PC-9 (cell line): ENCODE measurements at regions not wholly inside any gene's neighbourhood (a gene's known extent, or its start where the extent isn't known, plus 50 kb on each side); places are given as distances from the start of the nearest gene placed in this dataset.

ENCODE experiments used
- BruUV-seq: library from RNA; stranded (reverse); fragments of 400-500 nt; replicated peaks from 2 replicates; lab custom pipeline; 2021; lab: Mats Ljungman, UMichigan
- CTCF ChIA-PET: fragments of 300-600 bp; sonication (Branson Sonifier 250); formaldehyde crosslinking; loops from one replicate; lab custom pipeline; 2022; ENCODE audit warnings: antibody characterized with exemption; lab: Charles Lee
- POLR2A ChIA-PET: fragments of 300-600 bp; sonication (Branson Sonifier 250); formaldehyde crosslinking; loops from one replicate; lab custom pipeline; 2022; ENCODE audit warnings: antibody characterized with exemption; ENCODE audit not compliant: unreplicated experiment; lab: Charles Lee
- DNase-seq, 2 experiments: peaks; one replicate each; pipeline versions ENCODE4 v3.0.0 to v3.0.0-alpha.2; 2015 to 2022; ENCODE audit warnings: mixed read lengths in 1 of 2
- H2AFZ ChIP-seq: fragments of 200-600 bp; sonication (generic); 2 replicates; pipeline ENCODE4 v1.8.1; 2017; ENCODE audit warnings: antibody characterized with exemption
- H3F3A ChIP-seq: fragments of 200-600 bp; sonication (generic); 2 replicates; pipeline ENCODE4 v1.8.1; 2017; ENCODE audit warnings: antibody characterized with exemption, mild to moderate bottlenecking, low read depth; ENCODE audit not compliant: insufficient read depth
- H3K27ac ChIP-seq: fragments of 200-600 bp; sonication (generic); 2 replicates; pipeline ENCODE4 v1.6.1; 2016; ENCODE audit warnings: mixed run types
- H3K27me3 ChIP-seq: fragments of 200-600 bp; sonication (generic); 2 replicates; pipeline ENCODE4 v1.6.1; 2016; ENCODE audit warnings: low read depth, mixed run types; ENCODE audit not compliant: insufficient read depth
- H3K36me3 ChIP-seq: fragments of 200-600 bp; sonication (generic); 2 replicates; pipeline ENCODE4 v1.6.1; 2016; ENCODE audit warnings: low read depth, mixed run types
- H3K4me1 ChIP-seq: fragments of 200-600 bp; sonication (generic); replicated peaks from 2 replicates; pipeline ENCODE4 v1.6.1; 2016; ENCODE audit warnings: mixed run types; ENCODE audit not compliant: insufficient read depth
- H3K4me2 ChIP-seq: fragments of 200-600 bp; sonication (generic); 2 replicates; pipeline ENCODE4 v1.6.1; 2017; ENCODE audit warnings: mixed run types
- H3K4me3 ChIP-seq: fragments of 200-600 bp; sonication (generic); 2 replicates; pipeline ENCODE4 v1.6.1; 2016; ENCODE audit warnings: mixed run types
- H3K79me2 ChIP-seq: fragments of 200-600 bp; sonication (generic); 2 replicates; pipeline ENCODE4 v1.6.1; 2017; ENCODE audit warnings: low read depth, mixed run types
- H3K9me2 ChIP-seq: fragments of 200-600 bp; sonication (generic); 2 replicates; pipeline ENCODE4 v1.8.1; 2017; ENCODE audit warnings: mild to moderate bottlenecking; ENCODE audit not compliant: insufficient read depth
- H3K9me3 ChIP-seq: fragments of 200-600 bp; sonication (generic); 2 replicates; pipeline ENCODE4 v1.8.1; 2016; ENCODE audit warnings: low read depth; ENCODE audit not compliant: insufficient read depth
- H4K20me1 ChIP-seq: fragments of 200-600 bp; sonication (generic); 2 replicates; pipeline ENCODE4 v1.8.1; 2017; ENCODE audit not compliant: insufficient read depth
- CTCF ChIP-seq: fragments of 200-600 bp; sonication (generic); conservative IDR thresholded peaks from 2 replicates; pipeline ENCODE4 v1.6.1; 2017; ENCODE audit warnings: mixed run types, antibody characterized with exemption, mild to moderate bottlenecking, moderate library complexity
- EZH2 ChIP-seq: fragments of 200-600 bp; sonication (generic); IDR thresholded peaks from 2 replicates; pipeline ENCODE4 v1.8.0; 2017; ENCODE audit warnings: antibody characterized with exemption, low read depth
- intact Hi-C: fragments of 100-400 bp; cut with micrococcal nuclease; formaldehyde crosslinking; loops from one replicate; pipeline ENCODE4 v1.10.0; 2022; ENCODE audit not compliant: unreplicated experiment

DNA sequence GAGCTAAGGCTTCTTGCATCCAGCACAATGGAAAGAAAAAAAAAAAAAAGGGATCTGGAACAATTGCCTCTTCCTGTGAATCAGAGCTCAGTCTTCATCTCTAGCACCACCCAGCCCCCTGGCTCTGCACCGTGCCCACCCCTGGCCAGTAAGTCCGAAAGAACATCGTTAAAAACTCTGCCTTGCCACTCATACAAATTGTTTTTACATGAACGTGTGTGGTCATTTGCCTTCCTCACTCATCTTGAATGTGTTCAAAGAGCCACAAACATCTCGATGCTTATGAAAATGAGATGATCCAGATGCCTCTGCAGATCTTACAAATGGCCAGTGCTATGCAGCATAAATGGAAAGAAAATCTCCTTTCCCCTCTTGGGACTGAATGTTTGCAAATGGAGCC, 400.0 kb upstream of the PPP2R3A start:
- H3K9me3 ChIP-seq: no peaks in the 10 kb centered on the region
- H3K9me2 ChIP-seq: no peaks in the 10 kb centered on the region
- no peaks in the 10 kb centered on the region for H3K79me2 ChIP-seq
- no peaks in the 10 kb centered on the region for H3F3A ChIP-seq
- no peak for DNase-seq
- CTCF ChIA-PET: no interaction called here
- H3K27ac ChIP-seq: no peak overlapping the region
- BruUV-seq: no TSS peak
- no peaks in the 10 kb centered on the region for H4K20me1 ChIP-seq
- H3K4me1 ChIP-seq: no peaks in the 10 kb centered on the region
- H3K4me3 ChIP-seq: no peak overlapping the region
- H2AFZ ChIP-seq: no peak overlapping the region
- intact Hi-C loops: no loop called here
- POLR2A ChIA-PET: no interaction called here
- H3K27me3 ChIP-seq: peaks cover 37% of the 10 kb centered on the region
- TF ChIP-seq EZH2: no peak
- no peak for TF ChIP-seq CTCF
- no peaks in the 10 kb centered on the region for H3K36me3 ChIP-seq
- no peak overlapping the region for H3K4me2 ChIP-seq

GRCh38 chr3:135567223-135567622, 398.3 kb upstream of the PPP2R3A start:
- no TSS peak for BruUV-seq
- DNase-seq: no peak
- intact Hi-C loops: no loop called here
- Histone ChIP-seq H3F3A (no peaks in the 10 kb centered on the region), H3K9me2 (no peaks in the 10 kb centered on the region), H3K27me3 (peaks cover 37% of the 10 kb centered on the region), H4K20me1 (no peaks in the 10 kb centered on the region), H3K9me3 (no peaks in the 10 kb centered on the region), H3K27ac (no peak overlapping the region), H3K4me1 (no peaks in the 10 kb centered on the region), H2AFZ (no peak overlapping the region), H3K79me2 (no peaks in the 10 kb centered on the region), H3K4me2 (no peak overlapping the region), H3K4me3 (no peak overlapping the region), H3K36me3 (no peaks in the 10 kb centered on the region)
- TF ChIP-seq EZH2 (no peak), CTCF (no peak)
- ChIA-PET CTCF (no interaction called here), POLR2A (no interaction called here)

GRCh38 chr3:135576751-135577150, 388.8 kb upstream of the PPP2R3A start:
- Histone ChIP-seq H3K4me1 (no peaks in the 10 kb centered on the region), H3K27ac (no peak overlapping the region), H3F3A (no peaks in the 10 kb centered on the region), H3K27me3 (peaks cover 15% of the 10 kb centered on the region; the same call in 1 of the 2 replicates), H3K9me3 (no peaks in the 10 kb centered on the region), H2AFZ (no peak overlapping the region), H3K4me3 (no peak overlapping the region), H4K20me1 (no peaks in the 10 kb centered on the region), H3K79me2 (no peaks in the 10 kb centered on the region), H3K4me2 (no peak overlapping the region), H3K36me3 (no peaks in the 10 kb centered on the region), H3K9me2 (no peaks in the 10 kb centered on the region)
- no TSS peak for BruUV-seq
- TF ChIP-seq CTCF (no peak), EZH2 (no peak)
- DNase-seq: no peak
- POLR2A ChIA-PET: no interaction called here
- intact Hi-C loops: no loop called here
- CTCF ChIA-PET: no interaction called here
